Omental fat pad (tissue), 3 donors: ENCODE measurements at regions not wholly inside any gene's neighbourhood (a gene's known extent, or its start where the extent isn't known, plus 50 kb on each side); places are given as distances from the start of the nearest gene placed in this dataset.

Experiments
- ATAC-seq: fragments of 150-250 bp; one replicate; pipeline ENCODE4 v1.9.1; 2016; ENCODE audit warnings: mild to moderate bottlenecking, moderate library complexity; ENCODE audit not compliant: low FRiP score
- DNase-seq: peaks from one replicate; pipeline ENCODE4 v3.0.0-alpha.2; 2019; ENCODE audit warnings: low spot score
- TF ChIP-seq, protein P1 (sequence below), 3 donors: fragments of 450-650 bp; IDR thresholded peaks; one replicate each; pipeline ENCODE4 v1.5.1; 2016 to 2017; ENCODE audit warnings: antibody characterized with exemption in 3 of 3, mild to moderate bottlenecking in 3 of 3, moderate library complexity in 2 of 3

DNA sequence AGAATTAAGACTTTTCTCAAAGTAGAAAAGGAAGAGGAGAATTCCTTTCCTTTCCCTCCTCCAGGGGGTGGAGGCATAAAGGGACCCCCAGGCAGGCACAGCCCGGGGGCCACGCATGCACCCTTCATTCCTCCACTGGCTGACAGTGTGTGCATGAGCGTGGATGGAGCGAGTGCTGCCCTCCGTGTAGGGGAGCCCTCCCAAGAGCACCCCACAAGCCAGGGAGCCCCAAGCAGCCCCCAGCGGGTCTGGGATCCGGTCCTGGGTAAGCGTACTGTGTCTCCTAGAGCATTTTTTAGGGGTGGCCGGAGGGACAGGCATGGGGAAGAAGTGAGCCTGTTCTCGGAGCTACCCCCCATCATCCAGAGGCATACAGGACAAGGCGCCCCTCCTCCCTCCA, 120.5 kb downstream of the SIK1 start:
- no peak for ATAC-seq
- TF ChIP-seq, protein P1, sequence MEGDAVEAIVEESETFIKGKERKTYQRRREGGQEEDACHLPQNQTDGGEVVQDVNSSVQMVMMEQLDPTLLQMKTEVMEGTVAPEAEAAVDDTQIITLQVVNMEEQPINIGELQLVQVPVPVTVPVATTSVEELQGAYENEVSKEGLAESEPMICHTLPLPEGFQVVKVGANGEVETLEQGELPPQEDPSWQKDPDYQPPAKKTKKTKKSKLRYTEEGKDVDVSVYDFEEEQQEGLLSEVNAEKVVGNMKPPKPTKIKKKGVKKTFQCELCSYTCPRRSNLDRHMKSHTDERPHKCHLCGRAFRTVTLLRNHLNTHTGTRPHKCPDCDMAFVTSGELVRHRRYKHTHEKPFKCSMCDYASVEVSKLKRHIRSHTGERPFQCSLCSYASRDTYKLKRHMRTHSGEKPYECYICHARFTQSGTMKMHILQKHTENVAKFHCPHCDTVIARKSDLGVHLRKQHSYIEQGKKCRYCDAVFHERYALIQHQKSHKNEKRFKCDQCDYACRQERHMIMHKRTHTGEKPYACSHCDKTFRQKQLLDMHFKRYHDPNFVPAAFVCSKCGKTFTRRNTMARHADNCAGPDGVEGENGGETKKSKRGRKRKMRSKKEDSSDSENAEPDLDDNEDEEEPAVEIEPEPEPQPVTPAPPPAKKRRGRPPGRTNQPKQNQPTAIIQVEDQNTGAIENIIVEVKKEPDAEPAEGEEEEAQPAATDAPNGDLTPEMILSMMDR (IDR thresholded peaks at IDR 0.05), result no peak
- DNase-seq, result no peak

DNA sequence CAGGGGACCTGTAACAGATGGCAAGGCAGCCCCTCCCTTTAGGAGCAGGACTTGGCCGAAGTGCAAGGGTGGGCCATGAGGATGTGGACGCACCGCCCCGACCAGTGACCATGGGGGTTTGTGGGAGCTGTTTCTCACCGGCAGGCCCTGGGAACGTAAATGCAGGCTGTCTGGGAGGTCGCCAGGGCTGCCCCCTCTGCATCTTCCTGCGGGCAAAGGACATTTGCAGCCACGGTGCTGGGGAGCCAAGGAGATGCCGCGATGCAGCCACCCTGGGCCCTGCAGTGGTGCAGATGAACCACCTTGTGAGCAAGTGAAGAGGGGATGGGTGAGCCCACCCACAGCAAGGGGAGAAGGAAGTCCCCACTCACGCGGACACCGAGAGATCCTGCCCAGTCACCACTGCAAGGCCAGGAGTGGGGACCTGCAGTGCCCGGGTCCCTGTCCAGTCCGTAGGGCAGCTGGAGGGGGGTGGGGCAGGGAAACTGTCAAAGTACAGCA, 121.1 kb downstream of the SIK1 start:
- ATAC-seq (no peak), DNase-seq (no peak)
- TF ChIP-seq, protein P1 (IDR thresholded peaks at IDR 0.05), result no peak

DNA sequence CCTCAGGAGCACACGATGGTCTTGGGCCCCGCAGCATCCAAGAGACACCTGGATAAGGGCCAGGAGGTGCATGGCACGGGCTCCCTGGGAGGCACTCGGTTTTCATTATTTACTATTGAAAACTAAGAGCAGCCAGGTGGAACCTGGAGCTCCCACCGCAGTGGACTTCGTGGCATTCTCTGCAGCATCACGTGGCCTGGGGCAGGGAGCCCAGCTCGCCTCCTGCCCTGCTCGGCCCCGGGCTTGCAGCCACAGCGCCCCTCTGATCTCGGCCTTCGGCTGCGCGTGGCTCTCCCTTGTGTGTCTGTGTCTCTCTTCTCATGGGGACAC, 121.6 kb downstream of the SIK1 start:
- DNase-seq (no peak), ATAC-seq (no peak)
- TF ChIP-seq, protein P1 (IDR thresholded peaks at IDR 0.05), result no peak

DNA sequence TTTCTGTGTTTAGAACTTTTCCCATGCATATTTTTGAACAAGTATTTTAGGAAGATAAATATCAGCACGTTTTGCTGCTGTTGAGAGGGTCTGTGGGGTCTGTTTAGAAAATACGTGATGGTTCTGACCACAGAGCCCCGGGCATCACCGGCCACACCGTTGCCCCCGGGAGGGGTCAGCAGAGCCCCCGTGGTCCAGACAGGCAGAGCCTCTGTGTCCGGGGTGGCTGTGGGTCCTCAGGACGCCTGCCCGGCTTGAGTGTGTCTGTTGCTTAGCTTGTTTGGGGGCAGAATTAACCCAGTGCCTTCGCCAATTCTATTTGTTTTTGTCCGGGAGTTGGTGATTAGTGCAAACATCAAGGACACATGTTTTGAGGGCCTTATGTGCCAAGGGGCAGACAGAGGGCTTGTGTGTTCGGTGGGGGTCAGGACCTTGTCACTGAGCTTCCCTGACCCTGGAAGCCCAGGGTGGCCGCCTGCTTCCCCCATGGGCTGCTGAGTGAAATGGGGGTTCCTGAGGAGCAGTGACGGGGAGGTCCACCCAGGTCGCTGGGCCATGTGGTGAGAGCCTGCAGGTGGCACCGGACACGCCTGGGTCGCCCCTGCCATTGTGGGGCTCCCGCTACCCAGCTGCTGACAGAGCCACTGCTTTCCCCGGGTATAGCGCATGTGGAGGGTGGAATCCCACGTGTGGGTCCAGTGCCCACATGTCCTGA, 122.2 kb downstream of the SIK1 start:
- no peak for ATAC-seq
- no peak for DNase-seq
- TF ChIP-seq, protein P1 (IDR thresholded peaks at IDR 0.05), result no peak

DNA sequence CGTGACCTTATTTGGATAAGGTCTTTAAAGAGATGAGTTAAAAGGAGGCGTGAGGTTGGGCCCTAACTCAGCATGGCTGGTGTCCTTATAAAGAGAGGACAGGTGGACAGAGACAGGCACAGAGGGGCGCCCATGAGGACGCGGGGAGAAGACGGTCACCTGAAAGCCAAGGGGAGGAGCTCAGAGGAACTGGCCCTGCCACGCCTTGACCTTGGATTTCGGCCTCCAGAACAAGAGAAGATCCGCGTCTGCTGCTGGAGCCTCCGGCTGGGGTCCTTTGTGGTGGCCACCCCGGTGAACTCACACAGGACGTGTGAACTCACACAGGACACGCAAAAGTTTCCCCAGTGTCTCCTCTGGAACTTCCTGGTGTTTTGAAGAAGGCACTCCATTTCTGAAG, 122.7 kb downstream of the SIK1 start:
- no peak for ATAC-seq
- TF ChIP-seq, protein P1 (IDR thresholded peaks at IDR 0.05), result no peak
- DNase-seq, result no peak

DNA sequence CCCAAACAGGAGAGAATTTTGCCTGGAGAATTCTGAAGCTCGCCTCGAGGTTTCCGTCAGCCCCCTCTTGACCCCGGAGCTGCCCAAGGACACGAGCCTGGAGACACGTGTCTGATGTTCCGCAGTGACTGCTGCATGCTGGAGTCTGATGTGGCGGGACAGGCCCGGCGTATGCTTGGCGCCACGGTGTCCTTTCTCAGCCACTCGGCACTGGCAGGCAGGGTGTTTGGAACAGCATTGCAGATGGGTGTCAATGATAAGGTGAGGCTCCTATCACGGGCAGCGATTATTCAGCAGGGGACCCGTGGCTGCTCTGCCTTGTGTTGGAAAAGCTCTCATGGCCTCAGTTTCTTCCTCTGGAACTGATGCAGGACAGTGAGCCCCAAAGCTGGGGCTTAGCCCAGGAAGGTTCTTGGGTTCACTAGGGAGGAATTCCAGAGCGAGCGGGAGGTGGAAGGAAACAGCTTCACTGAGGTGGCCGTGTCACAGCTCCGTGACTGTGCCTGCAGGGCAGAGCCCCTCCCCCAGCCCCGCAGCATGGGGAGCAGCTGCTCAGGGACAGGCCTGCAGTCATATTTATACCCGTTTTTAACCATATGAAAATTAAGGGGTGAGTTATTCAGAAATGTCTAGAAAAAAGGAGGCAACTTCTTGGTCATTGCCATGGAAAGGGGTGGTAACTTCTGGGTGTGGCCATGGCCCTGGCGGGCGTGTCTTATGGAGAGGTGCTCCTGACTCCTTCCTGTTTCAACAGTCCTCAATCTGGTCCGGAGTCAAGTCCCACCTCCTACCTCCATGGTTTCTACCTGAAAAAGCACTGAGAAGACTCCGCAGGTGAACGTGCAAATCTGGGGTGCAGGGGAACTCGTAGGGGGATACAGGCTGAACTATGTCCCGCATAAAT, 123.4 kb downstream of the SIK1 start:
- ATAC-seq (no peak), DNase-seq (no peak)
- TF ChIP-seq, protein P1 (IDR thresholded peaks at IDR 0.05), result no peak
